PFSK-1 (cell line): ENCODE measurements at regions not wholly inside any gene's neighbourhood (a gene's known extent, or its start where the extent isn't known, plus 50 kb on each side); places are given as distances from the start of the nearest gene placed in this dataset.

ENCODE experiments used
- POLR2AphosphoS5 ChIP-seq: IDR thresholded peaks from 2 replicates; pipeline ENCODE4 v1.6.1; 2012; ENCODE audit warnings: low read depth, mild to moderate bottlenecking, control low read depth, low read length, moderate library complexity
- REST ChIP-seq, 2 experiments: IDR thresholded peaks; 2 replicates each; pipeline versions ENCODE4 v1.6.1 to v1.8.0; 2011 to 2012; ENCODE audit warnings: low read depth in 2 of 2, low read length in 2 of 2, control low read depth in 1 of 2, inconsistent platforms in 1 of 2, mild to moderate bottlenecking in 1 of 2, moderate library complexity in 1 of 2; ENCODE audit not compliant: insufficient read depth in 1 of 2
- SIN3A ChIP-seq: IDR thresholded peaks from 2 replicates; pipeline ENCODE4 v1.6.1; 2012; ENCODE audit warnings: mild to moderate bottlenecking, low read length, moderate library complexity, borderline replicate concordance; ENCODE audit not compliant: insufficient read depth

GRCh38 chr16:65757064-65757463 lies 609.4 kb upstream of the CDH5 start:
- TF ChIP-seq SIN3A (no peak), REST (IDR thresholded peaks at IDR 0.05; ENCODE audit: insufficient read depth in 1 of 2, low read depth in 2 of 2, low read length in 2 of 2) (no peak), POLR2AphosphoS5 (no peak)
